ENCODE measurements at regions not wholly inside any gene's neighbourhood (a gene's known extent, or its start where the extent isn't known, plus 50 kb on each side); places are given as distances from the start of the nearest gene placed in this dataset.

- Histone ChIP-seq H3K4me3 (no peak overlapping the region), H3K4me2 (ENCODE audit: control insufficient read depth, insufficient read depth) (no peak overlapping the region), H3K36me3 (ENCODE audit: control insufficient read depth in 2 of 2, insufficient read depth in 2 of 2, low read length in 1 of 2) (no peaks in the 10 kb centered on the region), H4K20me1 (ENCODE audit: control insufficient read depth, insufficient read depth) (no peaks in the 10 kb centered on the region), H3K4me1 (ENCODE audit: control insufficient read depth, insufficient read depth, low read length) (no peaks in the 10 kb centered on the region), H3K79me2 (ENCODE audit: control insufficient read depth, insufficient read depth, low read length) (no peaks in the 10 kb centered on the region), H3K9ac (ENCODE audit: control insufficient read depth, insufficient read depth, low read length) (no peak overlapping the region), H3K9me3 (replicated peaks; ENCODE audit: control insufficient read depth, insufficient read depth, low read length) (no peaks in the 10 kb centered on the region), H3K27me3 (replicated peaks in 1 of 2; ENCODE audit: control insufficient read depth in 2 of 2, insufficient read depth in 2 of 2, low read length in 1 of 2) (no peaks in the 10 kb centered on the region), H2AFZ (ENCODE audit: control insufficient read depth, low read depth, low read length) (no peak overlapping the region), H3K27ac (ENCODE audit: control insufficient read depth, insufficient read depth) (no peak overlapping the region)
- SMC1A ChIA-PET (ENCODE audit: uncharacterized antibody, unreplicated experiment) = no interaction called here
- DNase-seq (ENCODE audit: low read depth, low spot score) = no peak
- POLR2A ChIA-PET = no interaction called here
- BruUV-seq (replicated peaks) = no TSS peak
- no peak for ATAC-seq
- in situ Hi-C loops (cut with MboI) (no loop called here), intact Hi-C loops (cut with micrococcal nuclease; ENCODE audit: unreplicated experiment) (no loop called here)
- 14% methylated on average over 2 of the region's 2 CpGs for WGBS (ENCODE audit: insufficient coverage, insufficient replicate concordance, low lambda C conversion rate, missing lambda C conversion rate)
- CTCF ChIA-PET = no interaction called here
- RAD21 ChIA-PET (ENCODE audit: unreplicated experiment) = no interaction called here
- no peak for FAIRE-seq
- TF ChIP-seq TCF12 (IDR thresholded peaks at IDR 0.05; ENCODE audit: low read depth, low read length) (no peak), GATAD2B (conservative IDR thresholded peaks at IDR 0.05; ENCODE audit: low read depth) (no peak), TARDBP (IDR thresholded peaks at IDR 0.05; ENCODE audit: borderline replicate concordance) (no peak), HSF1 (IDR thresholded peaks at IDR 0.05; ENCODE audit: low read depth, low read length) (no peak), ELK1 (IDR thresholded peaks at IDR 0.05; ENCODE audit: low read depth, low read length) (no peak), POU2F2 (IDR thresholded peaks at IDR 0.05; ENCODE audit: borderline replicate concordance, low read depth, low read length) (no peak), RB1 (IDR thresholded peaks at IDR 0.05; ENCODE audit: borderline replicate concordance) (no peak), MYC (IDR thresholded peaks at IDR 0.05; ENCODE audit: insufficient read depth, insufficient read length, insufficient replicate concordance, low read length, severe bottlenecking) (no peak), BACH1 (IDR thresholded peaks at IDR 0.05; ENCODE audit: borderline replicate concordance) (no peak), ZNF384 (IDR thresholded peaks at IDR 0.05; ENCODE audit: borderline replicate concordance, low read depth, low read length) (no peak), ATF3 (IDR thresholded peaks at IDR 0.05; ENCODE audit: borderline replicate concordance, extremely low read depth, low read depth, low read length) (no peak), CREM (IDR thresholded peaks at IDR 0.05; ENCODE audit: low read depth) (no peak), IRF3 (IDR thresholded peaks at IDR 0.05) (no peak), RELB (IDR thresholded peaks at IDR 0.05; ENCODE audit: low read depth) (no peak), SMARCA5 (IDR thresholded peaks at IDR 0.05) (no peak), ZNF687 (IDR thresholded peaks at IDR 0.05) (no peak)
These were observed 172.9 kb upstream of the AVPR1A start for GRCh38 chr12:63323942-63324341.

All from GM12878 (cell line).